EL (cell line): ENCODE measurements at regions not wholly inside any gene's neighbourhood (a gene's known extent, or its start where the extent isn't known, plus 50 kb on each side); places are given as distances from the start of the nearest gene placed in this dataset.

Experiments
- DNase-seq: peaks from one replicate; pipeline ENCODE4 v3.0.0-alpha.2; 2016

DNA sequence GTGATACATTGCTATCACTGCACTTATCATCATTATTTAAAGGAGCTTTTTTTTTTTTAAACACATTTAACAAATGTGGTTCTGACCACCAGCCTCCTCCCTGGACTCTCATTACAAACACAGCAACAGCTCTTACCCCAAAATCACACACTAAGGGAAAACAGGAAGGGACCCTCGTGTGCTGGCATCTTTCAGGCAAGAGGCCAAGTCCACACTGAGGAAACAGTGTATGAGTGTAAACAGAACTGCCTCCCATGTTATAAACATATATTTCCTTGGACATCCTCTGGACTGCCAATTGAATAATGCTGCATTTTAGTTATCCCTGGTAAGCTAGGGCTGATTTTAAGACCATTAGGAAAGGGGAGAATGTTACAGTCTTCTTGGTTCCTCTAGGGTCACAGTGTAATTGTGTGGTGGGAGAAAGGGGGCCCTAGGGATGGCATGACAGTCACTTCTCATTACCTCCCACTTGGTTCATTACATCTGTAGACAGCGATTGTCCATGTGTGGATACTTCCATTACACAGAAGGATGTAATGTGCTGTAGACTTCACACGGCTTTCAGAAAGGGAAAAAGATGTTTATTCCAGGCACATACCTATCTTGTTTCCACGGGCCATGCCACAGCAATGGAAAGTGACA lies 244.6 kb upstream of the TET2 start:
- DNase-seq, result no peak

DNA sequence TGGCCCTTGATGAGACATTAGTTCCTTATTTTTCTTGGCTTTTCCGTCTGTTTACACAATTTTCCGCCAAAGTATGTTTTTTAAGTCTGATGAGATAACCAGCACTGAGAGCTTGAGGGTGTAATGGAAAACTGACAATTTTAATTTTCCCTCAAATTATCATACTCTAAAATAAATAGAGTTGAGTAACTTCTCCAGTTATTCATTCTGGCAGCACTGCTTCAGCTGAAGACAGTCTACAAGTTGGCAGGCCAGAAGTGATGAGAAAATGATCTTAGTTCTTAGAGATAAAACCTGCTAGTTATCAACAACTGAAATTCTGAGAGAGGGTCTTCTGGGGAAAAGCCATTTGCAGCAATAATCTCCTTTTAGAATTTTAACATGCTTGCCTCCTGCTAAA lies 241.6 kb upstream of the TET2 start:
- DNase-seq, result no peak

DNA sequence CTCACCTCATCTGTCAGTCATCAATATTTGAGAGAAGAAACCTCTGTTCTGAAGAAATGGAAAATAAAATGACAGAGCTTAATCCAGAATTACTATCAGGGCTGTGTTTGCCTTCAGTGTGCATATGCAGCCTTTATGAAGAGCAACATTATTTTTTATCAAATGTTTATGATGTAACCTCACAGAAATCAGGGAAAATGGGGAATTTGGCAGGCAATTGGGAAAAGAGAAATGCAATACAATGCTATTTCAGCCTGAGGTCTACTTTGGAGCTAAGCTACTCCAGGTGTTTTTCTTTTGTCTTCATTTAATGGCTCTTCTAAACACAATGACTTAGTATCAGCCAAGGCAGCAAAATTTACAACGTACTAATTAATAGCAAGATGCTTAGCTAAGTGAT lies 241.1 kb upstream of the TET2 start:
- no peak for DNase-seq

DNA sequence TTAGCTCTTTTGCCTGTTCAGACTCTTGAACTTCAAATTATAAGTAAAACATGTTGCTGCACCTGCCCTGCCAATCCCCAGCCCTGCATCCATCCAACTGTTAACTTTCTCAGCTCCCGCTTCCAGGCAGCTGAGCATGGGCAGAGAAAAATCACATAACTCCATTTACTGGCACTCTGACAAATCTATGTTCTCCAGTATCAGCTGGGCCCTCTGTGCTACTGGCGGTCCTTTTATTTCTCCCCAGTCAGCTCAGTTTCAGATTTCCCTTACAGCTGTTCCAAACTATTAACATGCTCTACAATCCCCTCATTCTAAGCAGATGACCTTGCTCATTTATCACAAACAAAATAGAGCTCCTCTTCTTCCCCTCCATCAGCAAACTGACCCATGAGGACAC lies 240.4 kb upstream of the TET2 start:
- DNase-seq, result no peak

DNA sequence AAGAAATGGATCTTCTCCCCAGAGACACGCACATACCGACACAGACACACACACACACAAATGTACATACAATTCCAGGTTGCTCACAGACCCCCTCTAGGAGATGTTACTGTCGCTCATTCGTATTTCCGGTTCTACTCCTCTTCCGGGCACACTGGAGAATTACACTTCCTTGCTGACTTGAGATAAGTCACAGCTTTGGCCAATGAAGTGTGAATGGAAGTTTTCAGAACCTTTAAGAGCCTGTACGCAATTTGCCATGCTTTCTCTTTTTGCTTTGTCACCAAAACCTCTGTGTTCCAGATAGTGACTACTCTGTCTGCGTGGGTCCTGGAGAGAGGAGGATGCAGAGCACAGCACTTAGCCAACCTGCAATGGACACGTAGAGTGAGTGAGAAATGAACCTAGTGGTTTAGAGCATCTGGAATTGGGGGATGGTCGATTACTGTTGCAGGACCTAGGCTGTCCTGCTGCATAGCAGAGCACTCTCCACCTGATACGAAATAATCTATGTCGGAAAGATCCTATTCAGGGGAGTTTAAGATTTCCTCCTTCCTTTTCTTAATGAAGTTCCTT lies 239.5 kb upstream of the TET2 start:
- no peak for DNase-seq

DNA sequence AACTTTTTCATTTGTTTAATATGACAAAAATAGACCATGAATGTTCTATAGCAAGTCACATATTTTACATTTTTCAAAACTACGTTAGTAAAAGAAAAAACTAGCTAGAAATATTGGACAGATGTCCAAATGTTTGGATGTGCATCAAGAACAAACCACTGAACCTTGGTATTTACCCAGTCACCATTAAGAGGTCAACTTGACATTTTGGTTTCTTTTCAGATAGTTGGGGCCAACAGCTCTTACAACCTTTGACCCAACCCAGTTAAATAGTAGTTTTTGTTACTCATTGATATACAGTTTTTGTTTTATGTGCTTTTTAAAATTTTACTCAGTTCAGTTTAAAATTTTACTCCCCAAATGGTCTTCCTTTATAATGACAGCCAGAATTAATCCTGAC lies 238.7 kb upstream of the TET2 start:
- DNase-seq, result no peak

DNA sequence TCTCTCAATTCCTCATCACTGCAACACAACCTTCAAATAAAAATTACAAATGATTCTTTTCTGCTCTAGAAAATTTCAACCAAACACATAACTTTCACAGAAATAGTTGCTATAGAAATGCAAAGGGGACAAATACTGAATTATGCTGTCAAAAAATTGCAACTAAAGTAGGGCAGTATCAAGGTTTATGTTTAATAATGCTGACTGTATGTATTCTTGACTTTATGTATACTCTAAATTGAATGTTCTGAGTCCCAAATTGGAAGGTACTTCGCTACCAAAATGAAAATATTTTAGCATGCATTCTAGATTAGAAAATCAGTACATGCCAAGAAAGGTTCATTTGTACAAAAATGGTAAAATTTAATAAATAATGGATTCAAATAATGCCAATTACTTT lies 237.3 kb upstream of the TET2 start:
- DNase-seq, result no peak

DNA sequence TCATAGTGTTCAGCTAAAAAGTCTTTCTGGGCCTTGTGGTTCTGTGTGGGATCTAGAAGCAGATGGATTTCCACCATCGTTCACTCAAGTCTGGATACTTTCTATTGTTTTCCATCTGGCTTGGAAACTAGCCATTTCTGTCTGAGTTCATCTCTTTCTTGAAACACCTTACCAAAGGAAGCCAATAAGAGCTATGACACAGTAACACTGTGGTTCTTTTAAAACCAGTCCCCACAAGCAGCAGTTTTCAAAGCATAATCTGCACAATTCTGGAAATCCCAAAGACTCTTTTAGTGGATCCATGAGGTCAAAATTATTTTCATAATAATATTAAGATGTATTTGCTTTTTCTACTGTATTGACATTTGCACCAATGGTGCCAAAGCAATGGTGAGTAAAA lies 234.2 kb upstream of the TET2 start:
- no peak for DNase-seq

DNA sequence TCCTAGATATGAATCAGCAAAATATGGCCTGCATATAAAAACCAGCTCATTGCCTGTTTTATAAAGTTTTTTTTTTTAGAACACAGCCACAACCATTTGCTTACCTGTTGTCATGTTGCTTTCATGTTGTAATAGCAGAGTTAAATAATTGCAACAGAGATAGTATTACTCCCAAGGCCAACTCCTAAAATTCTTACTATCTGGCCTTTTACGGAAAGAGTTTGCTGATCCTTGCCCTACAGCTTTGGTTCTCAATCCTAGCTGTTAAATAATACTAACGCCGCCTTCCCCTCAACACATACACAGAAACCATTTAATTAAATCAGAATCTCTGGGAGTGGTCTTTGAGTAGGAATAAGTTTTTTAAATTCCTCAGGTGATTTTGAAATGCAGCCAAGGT lies 231.3 kb upstream of the TET2 start:
- DNase-seq, result no peak

DNA sequence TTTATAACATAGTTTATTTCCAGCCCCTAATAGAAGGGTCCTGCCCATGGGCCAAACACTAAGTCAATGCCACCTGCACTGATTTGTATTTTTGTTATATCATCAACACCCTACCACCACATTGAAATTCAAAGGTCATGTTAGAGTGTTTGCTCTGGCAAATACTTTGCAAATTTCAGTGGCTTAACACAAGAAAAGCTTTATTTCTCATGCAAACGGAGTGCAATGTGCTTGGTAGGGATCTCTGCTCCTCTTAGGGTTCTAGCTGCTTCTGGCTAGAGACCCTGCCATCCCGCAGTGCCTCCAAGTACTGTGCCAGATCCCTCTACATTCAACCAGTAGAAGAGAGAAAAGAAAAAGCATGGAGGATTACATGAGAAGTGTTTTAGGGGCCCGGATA lies 230.8 kb upstream of the TET2 start:
- no peak for DNase-seq

DNA sequence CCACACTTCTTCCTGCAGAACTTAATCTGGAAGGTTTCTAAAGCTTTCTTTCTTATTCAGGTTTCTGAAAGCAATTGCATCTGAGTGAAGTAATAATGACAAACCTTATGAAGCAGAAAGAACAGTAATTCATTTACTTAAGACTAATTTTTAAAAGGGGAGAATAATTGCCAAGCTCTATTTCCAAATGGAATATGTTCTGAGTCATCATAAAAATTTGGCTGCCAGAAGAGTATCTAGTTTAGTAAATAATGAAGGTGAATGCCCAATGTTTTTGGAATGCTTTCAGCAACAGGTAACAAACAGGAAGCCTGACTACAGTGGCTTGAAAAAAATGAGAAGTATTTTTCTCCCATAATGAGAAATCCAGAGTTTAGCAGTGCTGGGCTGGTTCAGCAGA lies 227.3 kb upstream of the TET2 start:
- DNase-seq, result no peak

DNA sequence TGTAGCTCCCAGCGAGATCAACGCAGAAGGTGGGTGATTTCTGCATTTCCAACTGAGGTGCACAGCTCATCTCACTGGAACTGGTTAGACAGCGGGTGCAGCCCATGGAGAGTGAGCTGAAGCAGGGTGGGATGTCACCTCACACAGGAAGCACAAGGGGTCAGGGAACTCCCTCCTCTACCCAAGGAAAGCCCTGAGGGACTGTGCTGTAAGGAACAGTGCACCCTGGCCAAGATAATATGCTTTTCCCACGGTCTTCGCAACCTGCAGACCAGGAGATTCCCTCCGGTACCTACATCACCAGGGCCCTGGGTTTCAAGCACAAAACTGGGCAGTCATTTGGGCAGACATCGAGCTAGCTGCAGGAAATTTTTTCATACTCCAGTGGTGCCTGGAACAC lies 216.4 kb upstream of the TET2 start:
- no peak for DNase-seq

DNA sequence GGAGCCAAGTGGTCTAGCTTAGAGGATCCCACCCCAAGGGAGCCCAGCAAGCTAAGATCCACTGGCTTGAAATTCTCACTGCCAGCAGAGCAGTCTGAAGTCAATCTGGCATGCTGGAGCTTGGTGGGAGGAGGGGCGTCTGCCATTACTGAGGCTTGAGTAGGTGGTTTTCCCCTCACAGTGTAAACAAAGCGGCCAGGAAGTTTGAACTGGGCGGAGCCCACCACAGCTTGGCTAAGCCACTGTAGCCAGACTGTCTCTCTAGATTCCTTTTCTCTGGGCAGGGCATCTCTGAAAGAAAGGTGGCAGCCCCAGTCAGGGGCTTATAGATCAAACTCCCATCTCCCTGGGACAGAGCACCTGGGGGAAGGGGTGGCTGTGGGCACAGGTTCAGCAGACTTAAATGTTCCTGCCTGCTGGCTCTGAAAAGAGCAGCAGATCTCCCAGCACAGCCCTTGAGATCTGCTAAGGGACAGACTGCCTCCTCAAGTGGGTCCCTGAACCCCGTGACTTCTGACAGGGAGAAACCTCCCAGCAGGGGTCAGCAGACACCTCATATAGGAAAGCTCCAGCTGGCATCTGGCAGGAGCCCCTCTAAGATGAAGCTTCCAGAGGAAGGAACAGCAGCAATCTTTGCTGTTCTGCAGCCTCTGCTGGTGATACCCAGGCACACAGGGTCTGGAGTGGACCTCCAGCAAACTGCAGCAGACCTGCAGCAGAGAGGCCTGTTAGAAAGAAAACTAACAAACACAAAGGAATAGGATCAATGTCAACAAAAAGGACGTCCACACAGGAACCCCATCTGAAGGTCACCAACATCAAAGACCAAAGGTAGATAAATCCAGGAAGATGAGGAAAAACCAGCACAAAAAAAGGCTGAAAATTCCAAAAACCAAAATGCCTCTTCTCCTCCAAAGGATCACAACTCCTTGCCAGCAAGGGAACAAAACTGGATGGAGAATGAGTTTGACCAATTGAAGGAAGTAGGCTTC lies 215.6 kb upstream of the TET2 start:
- peak; percentile 48 for DNase-seq

DNA sequence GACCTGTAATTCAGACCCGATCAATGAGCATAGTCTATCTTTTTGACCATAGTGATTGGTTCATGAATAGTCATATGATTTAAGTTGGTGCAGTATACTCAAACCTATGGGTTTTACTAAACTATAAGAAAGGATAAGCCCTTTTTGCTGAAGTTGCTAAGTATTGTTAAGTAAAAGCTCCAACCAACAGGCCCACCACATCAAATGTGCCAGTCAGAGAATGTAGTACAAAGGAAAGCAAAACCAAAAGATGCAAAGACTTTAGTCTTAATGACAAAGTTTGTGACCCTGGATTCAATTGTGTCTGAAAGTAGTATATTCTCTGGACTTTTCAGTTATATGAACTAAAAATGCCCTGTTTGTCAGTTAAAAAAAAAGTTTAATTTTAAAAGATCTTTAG lies 208.1 kb upstream of the TET2 start:
- no peak for DNase-seq

DNA sequence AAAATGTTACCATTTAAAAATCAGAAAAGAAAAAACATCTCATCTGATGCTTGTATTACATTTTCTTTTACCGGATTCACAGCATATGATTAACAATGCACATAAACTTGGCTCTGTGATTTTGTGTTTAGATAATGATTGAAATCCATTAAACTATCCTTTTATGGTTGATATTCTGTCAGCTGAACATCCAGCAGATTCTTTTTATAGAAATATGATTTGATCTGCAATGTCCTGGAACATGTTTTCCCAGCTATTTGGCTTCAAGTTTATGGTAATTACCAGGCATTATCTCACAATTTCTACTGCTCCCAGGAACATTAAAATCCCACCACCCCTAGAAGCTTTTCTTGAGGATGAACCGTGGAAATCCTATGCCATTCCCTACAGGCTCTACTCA lies 205.7 kb upstream of the TET2 start:
- no peak for DNase-seq

DNA sequence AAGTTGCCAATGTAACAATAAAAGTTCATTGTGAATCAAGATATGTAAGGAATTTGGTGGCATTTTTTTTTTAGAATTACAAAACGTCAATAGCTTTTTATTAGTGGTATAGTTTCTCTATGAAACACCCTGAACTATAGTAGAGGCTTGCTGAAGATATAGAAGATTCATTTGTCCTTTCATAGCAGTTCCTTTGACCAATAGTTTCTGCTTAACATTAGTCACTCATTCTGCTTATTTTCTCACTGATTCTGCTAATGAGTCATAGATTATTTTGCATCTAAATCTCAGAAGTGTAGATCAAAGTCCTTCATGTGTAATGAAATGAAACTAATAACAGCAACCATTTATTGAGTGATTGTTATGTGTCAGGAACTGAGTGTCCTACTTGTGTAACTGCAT lies 205.0 kb upstream of the TET2 start:
- DNase-seq, result no peak

DNA sequence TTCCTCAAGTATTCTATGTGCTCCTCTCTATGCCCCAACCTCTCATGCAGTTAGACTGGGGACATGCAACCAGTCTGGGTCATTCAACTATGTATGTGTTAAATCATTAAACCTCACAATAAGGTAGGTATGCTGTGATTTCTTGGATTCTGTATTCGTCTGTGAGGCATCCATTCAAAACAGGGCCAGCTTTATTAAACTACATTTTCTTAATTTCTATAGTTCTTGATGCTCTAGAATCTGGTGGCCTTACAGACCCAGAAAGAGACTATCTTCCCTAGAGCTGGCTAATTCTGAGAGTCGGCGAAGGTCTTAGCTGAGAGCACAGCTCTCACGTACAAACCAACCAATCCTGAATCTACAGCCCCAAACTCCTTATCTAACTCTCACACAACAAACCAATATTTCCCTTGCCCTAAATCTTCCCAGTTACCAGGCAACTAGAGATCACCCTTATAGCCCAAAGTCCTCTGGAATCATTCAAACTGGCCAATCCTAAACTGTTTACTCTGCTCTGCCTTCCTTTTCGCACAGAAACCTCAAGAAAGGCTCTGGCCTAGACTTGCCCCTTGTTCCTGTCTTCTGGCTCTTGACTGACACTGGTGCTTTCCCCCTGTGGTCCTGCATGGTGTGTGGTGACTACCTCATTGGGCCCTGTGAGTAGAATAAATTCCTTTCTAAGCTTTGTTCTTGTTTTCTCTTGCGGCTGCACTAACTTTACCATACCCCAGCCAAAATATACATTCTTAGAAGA lies 203.5 kb upstream of the TET2 start:
- no peak for DNase-seq

DNA sequence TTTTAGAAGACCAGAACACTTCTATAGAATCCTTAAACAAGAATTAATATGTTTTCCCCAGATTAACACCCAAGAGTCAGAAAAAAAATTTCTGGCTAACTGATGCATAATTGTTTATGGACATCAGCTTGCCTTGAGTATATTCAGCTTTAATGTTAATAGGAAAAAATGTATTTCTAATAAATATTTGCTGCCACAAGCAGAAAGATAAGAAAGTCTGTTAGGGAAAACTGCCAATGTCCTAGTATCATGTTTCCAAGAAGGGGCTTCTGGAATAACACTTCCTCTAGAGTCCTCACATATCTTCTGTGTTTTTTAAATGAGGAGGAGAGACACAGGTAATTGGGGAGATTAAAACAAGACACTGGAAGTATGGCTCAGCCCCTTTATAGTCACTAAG lies 202.1 kb upstream of the TET2 start:
- no peak for DNase-seq

DNA sequence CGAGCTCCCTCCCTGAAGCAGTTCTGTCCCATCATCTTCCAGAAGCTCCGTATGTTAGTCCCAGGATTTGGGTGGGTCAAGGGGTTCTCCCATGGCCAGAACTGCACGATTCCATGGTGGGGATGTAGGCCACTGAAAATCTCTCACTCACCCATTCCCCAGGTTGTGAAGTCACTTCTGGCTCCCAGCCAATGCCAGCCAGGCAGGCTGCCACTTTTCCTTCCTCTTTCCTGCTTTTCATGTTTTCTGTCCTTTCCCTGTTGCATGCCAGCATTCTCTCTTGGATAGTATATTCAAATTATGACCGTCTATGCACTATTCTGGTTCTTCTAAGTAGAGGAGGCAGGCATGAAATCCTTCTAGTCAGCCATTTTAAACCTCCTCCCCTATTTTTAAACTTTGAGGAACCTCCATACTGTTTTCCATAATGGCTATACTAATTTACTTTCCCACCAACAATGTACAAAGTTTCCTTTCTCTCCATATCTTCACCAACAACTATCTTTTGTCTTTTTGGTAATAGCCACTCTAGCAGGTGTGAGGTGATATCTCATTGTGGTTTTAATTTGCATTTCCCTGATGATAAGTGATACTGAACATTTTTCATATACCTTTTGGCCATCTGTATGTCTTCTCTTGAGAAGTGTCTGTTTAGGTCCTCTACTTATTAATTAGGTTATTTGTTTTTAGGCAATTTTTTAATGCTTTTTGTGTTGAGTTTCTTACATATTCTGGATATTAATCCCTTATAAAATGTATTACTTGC lies 182.1 kb upstream of the TET2 start:
- no peak for DNase-seq

DNA sequence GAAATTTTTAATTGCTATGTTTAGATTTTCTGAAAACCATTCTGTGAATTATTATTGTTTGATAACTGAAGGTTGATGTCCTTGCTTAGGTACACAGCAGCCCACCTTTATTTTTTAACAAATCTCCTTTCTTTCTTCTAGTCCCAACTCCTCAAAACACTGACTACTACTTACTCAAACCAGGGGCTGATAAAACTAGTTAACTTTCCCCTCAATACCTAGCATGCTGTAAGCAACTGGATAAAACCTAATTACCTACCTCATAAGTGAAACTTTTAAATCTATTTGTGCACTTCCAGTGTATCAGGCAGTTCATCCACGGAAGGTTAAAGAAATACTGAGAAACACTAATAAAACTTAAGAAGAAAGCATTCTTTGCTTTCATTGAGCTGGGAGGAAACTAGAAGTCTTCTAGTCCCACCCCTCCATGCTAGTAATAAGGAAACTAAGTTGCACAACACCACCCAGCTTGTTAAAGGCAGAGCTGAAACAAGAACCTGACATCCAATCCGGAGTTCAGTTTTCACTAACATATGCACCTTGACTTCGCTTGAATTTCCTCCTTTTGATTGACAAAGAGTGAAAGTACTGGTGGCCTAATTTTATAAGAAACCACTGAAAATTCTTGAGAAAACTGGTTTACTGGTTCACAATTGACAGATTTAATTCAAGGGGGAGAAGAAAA lies 180.2 kb upstream of the TET2 start:
- no peak for DNase-seq

DNA sequence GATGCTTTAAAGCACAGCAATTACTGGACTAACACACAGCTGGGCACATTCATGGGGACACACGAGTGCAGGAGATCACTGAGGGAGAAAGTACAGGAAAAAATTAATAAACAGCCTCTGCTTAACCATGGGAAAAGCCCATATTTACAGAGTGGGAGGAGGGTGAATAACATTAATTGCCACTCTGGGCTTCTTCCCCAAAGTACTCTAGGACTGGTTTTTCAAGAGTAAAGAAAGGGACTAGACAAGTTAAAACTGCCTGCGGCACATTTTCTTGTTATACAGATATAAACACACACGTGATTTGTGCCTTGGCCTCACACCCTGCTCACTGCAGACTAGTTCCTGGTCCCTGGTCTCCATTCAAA lies 179.7 kb upstream of the TET2 start:
- DNase-seq, result no peak
